ENCODE measurements at regions not wholly inside any gene's neighbourhood (a gene's known extent, or its start where the extent isn't known, plus 50 kb on each side); places are given as distances from the start of the nearest gene placed in this dataset.

DNA sequence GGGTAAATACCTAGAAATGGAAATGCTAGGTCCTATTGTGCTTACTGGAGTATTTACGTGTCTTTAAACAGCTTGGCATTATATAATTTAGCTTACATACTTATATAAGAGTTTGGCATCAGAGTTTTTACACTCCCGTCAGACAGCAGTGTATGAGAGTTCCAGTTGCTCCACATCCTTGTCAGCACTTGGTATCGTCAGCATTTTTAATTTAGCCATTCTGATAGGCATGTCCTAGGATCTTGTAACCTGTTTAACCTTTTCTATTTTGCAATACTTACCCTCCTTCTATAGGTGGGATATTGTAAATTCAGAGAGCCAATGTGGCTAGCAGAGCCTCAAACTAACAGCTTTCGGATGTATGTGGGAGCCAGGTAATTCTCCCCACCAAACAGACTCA lies 228.3 kb upstream of the EEF2KMT start:
- Mint-ChIP-seq H3K9me3 (peaks cover 9% of the 10 kb centered on the region), H3K36me3 (ENCODE audit: low read depth) (no peaks in the 10 kb centered on the region), H3K4me3 (no peak overlapping the region), H3K27ac (ENCODE audit: unreplicated experiment) (no peak overlapping the region), H3K27me3 (ENCODE audit: low read depth) (no peaks in the 10 kb centered on the region), H3K4me1 (peaks cover 13% of the 10 kb centered on the region)
- no peak for TF ChIP-seq CTCF (conservative IDR thresholded peaks at IDR 0.05)
- no peak for DNase-seq (ENCODE audit: low read depth, low spot score)

GRCh38 chr16:5323284-5324141 lies 225.9 kb upstream of the EEF2KMT start:
- DNase-seq (ENCODE audit: low read depth, low spot score), result no peak
- Mint-ChIP-seq H3K4me1 (peaks cover 13% of the 10 kb centered on the region), H3K27me3 (ENCODE audit: low read depth) (no peaks in the 10 kb centered on the region), H3K36me3 (ENCODE audit: low read depth) (no peaks in the 10 kb centered on the region), H3K9me3 (peaks cover 9% of the 10 kb centered on the region), H3K27ac (ENCODE audit: unreplicated experiment) (no peak overlapping the region), H3K4me3 (no peak overlapping the region)
- no peak for TF ChIP-seq CTCF (conservative IDR thresholded peaks at IDR 0.05)

DNA sequence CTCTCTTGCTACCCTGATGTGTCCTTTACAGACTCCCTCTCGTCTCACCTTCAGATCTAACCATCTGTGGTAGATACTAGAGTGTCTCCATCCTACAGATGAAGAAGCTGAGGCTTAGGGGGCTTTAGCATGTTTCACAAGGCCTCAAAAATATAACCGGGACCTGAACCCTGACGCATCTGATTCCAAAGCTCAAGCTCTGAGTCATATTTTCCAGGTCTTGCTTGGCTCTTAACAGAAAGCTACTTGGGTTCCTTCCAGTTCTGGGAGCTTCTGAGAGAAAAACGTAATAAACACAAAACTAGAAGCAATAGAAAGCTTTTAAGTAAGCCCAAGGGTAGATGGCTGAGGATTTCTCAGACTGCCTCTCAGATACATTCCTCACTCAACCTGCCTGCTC lies 224.3 kb upstream of the EEF2KMT start:
- H3K9me3 Mint-ChIP-seq, result peaks cover 5% of the 10 kb centered on the region

GRCh38 chr16:5319799-5320198 lies 222.2 kb upstream of the EEF2KMT start:
- Mint-ChIP-seq H3K27ac (ENCODE audit: unreplicated experiment) (no peak overlapping the region), H3K4me1 (peaks cover 13% of the 10 kb centered on the region), H3K9me3 (peaks cover 5% of the 10 kb centered on the region), H3K36me3 (ENCODE audit: low read depth) (no peaks in the 10 kb centered on the region), H3K27me3 (ENCODE audit: low read depth) (peaks cover 6% of the 10 kb centered on the region), H3K4me3 (no peak overlapping the region)
- no peak for TF ChIP-seq CTCF (conservative IDR thresholded peaks at IDR 0.05)
- no peak for DNase-seq (ENCODE audit: low read depth, low spot score)

More for the DNA sequence above, 224.3 kb upstream of the EEF2KMT start:
- Mint-ChIP-seq H3K27ac (ENCODE audit: unreplicated experiment) (no peak overlapping the region), H3K4me3 (no peak overlapping the region), H3K4me1 (peaks cover 13% of the 10 kb centered on the region), H3K27me3 (ENCODE audit: low read depth) (no peaks in the 10 kb centered on the region), H3K36me3 (ENCODE audit: low read depth) (no peaks in the 10 kb centered on the region)
- DNase-seq (ENCODE audit: low read depth, low spot score), result no peak
- TF ChIP-seq CTCF (conservative IDR thresholded peaks at IDR 0.05), result no peak

- no peaks in the 10 kb centered on the region for H3K4me1 Mint-ChIP-seq
- TF ChIP-seq CTCF (conservative IDR thresholded peaks at IDR 0.05), result no peak
- no peak overlapping the region for H3K27ac Mint-ChIP-seq (ENCODE audit: unreplicated experiment)
- no peaks in the 10 kb centered on the region for H3K36me3 Mint-ChIP-seq (ENCODE audit: low read depth)
- H3K9me3 Mint-ChIP-seq, result peaks cover 5% of the 10 kb centered on the region
- H3K27me3 Mint-ChIP-seq (ENCODE audit: low read depth), result peaks cover 10% of the 10 kb centered on the region
- no peak for DNase-seq (ENCODE audit: low read depth, low spot score)
- H3K4me3 Mint-ChIP-seq, result no peak overlapping the region
These were observed 218.3 kb upstream of the EEF2KMT start for GRCh38 chr16:5315914-5316313.
